Psoas muscle (tissue), 7 donors: ENCODE measurements at regions not wholly inside any gene's neighbourhood (a gene's known extent, or its start where the extent isn't known, plus 50 kb on each side); places are given as distances from the start of the nearest gene placed in this dataset.

Experiments used
- ATAC-seq, 4 donors: fragments of 200-7000 bp; cut with Tn5 transposase; one replicate each; pipeline ENCODE4 v1.9.1; 2020; ENCODE audit warnings: moderate library complexity in 3 of 4, mild to moderate bottlenecking in 2 of 4
- DNase-seq, 2 donors: peaks; one replicate each; pipeline ENCODE4 v3.0.0-alpha.2; 2020
- H3K27ac ChIP-seq: fragments of 200-600 bp; one replicate; pipeline ENCODE4 v1.8.0; 2022
- H3K27me3 ChIP-seq, 3 donors: fragments of 200-600 bp in 1 of 3; one replicate each; pipeline versions ENCODE4 v1.6.1 to v1.8.0; 2013 to 2022; ENCODE audit warnings: low read length in 2 of 3, mild to moderate bottlenecking in 2 of 3, moderate library complexity in 1 of 3; ENCODE audit not compliant: insufficient read depth in 3 of 3
- H3K36me3 ChIP-seq, 2 donors: fragments of 200-600 bp in 1 of 2; one replicate each; pipeline versions ENCODE4 v1.6.1 to v1.8.0; 2013 to 2022; ENCODE audit warnings: low read depth in 1 of 2, mild to moderate bottlenecking in 1 of 2, moderate library complexity in 1 of 2; ENCODE audit not compliant: insufficient read depth in 1 of 2
- H3K4me1 ChIP-seq: fragments of 200-600 bp; one replicate; pipeline ENCODE4 v1.8.0; 2022
- H3K4me3 ChIP-seq: fragments of 200-600 bp; one replicate; pipeline ENCODE4 v1.8.0; 2022; ENCODE audit warnings: mild to moderate bottlenecking
- H3K9me3 ChIP-seq: fragments of 200-600 bp; one replicate; pipeline ENCODE4 v1.8.0; 2022
- CTCF ChIP-seq: fragments of 200-600 bp; IDR thresholded peaks from one replicate; pipeline ENCODE4 v1.8.0; 2022; ENCODE audit warnings: antibody characterized with exemption
- WGBS, 3 donors: extraction: QIAGEN DNeasy Blood & Tissue Kit; methylation state at CpG; one replicate each; pipeline versions ENCODE4 v1.1.6 to v1.1.7; 2013; 5-methylcytosine and 5-hydroxymethylcytosine counted together
- intact Hi-C, 2 donors: fragments of 100-400 bp; cut with DNase I; formaldehyde crosslinking; loops; one replicate each; pipeline versions ENCODE4 v1.11.0 to v1.14.2; 2022
- donor health status: healthy with polysubstance abuse.
- donor health status: DM: no; HTN: no; CAD: no; lungs with moderate emphysema.
- donor health status: Bipolar disorder and iron deficiency.
- donor health status: healthy.
- donor health status: DM: yes; HTN: yes; CAD: no.
- donor health status: DM: no; HTN: no; CAD: no.
- donor health status: DM: yes; HTN: yes; CAD: no.

- WGBS, 3 donors: 45 to 49% (median 46%) methylated on average over 7 of the region's 7 CpGs
- H3K36me3 ChIP-seq: no peaks in the 10 kb centered on the region
- no peaks in the 10 kb centered on the region for H3K27me3 ChIP-seq
- intact Hi-C loops: loop anchor here (5.0 to 10.0 kb wide), 2 partner anchors 297 to 590 kb away; no protein-coding TSS in a partner anchor
- no peak overlapping the region for H3K27ac ChIP-seq
- no peaks in the 10 kb centered on the region for H3K4me1 ChIP-seq
- DNase-seq (no peak), ATAC-seq (no peak)
- H3K4me3 ChIP-seq: no peak overlapping the region
- TF ChIP-seq CTCF: peak; percentile 19
- H3K9me3 ChIP-seq: no peaks in the 10 kb centered on the region
These were observed 102.6 kb downstream of the PERP start for GRCh38 chr6:138004430-138005287.

DNA sequence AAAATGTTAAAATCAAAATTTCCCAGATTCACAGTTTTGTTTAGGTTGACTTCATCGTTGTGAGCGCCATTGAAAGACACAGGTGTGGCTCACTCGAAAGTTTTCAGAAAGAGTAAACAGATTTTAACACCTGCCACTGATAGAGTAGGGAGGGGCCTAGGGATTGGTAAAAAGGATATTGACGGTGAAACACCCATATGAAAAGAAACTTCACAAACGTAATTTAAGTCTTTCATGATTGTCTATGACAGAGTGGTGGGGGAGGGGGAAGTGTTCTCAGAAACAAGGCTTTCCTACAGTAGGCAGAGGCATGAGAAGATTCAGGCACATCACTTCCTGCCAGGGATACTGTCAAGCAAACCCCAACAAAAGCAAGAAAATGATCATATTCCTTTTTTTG is 101.4 kb downstream of the PERP start:
- Histone ChIP-seq H3K4me1 (no peaks in the 10 kb centered on the region), H3K9me3 (no peaks in the 10 kb centered on the region), H3K27me3 (no peaks in the 10 kb centered on the region), H3K36me3 (no peaks in the 10 kb centered on the region), H3K4me3 (no peak overlapping the region), H3K27ac (no peak overlapping the region)
- TF ChIP-seq CTCF: no peak
- intact Hi-C loops: loop anchor here in 1 of 2 donors (5.0 to 10.0 kb wide), 2 partner anchors 299 to 589 kb away; no protein-coding TSS in a partner anchor
- DNase-seq (no peak), ATAC-seq (no peak)
- WGBS, 3 donors: 78 to 81% (median 80%) methylated on average over 5 of the region's 5 CpGs

DNA sequence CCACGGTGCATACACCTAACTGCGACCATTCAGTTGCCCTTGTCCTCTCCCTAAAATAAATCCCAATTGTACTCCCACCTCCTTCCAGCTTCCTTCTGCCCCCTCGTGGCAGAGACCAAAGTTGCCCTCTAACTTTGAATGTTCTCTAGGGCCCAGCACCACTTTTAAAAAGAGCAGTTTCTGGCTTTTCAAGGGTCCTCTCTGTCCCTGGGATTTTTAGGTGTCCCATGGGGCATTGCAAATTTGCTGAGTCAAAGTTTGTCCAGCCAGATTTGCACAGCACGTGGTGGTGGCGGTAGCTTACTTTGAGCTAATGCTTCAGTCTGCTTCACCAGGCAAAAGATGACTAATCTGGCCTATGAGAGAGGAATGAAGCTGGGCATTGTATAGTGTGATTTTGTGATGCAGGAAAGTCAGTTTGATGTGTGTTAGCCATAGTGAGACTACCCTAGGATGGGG is 100.2 kb downstream of the PERP start:
- TF ChIP-seq CTCF: peak; percentile 42
- intact Hi-C loops: loop anchor here in 1 of 2 donors (5.0 to 10.0 kb wide), 2 partner anchors 300 to 588 kb away; no protein-coding TSS in a partner anchor
- DNase-seq (no peak), ATAC-seq (no peak)
- H3K9me3 ChIP-seq: no peaks in the 10 kb centered on the region
- no peak overlapping the region for H3K4me3 ChIP-seq
- no peaks in the 10 kb centered on the region for H3K27me3 ChIP-seq
- no peaks in the 10 kb centered on the region for H3K36me3 ChIP-seq
- WGBS, 3 donors: 18 to 34% (median 20%) methylated on average over 5 of the region's 5 CpGs
- no peaks in the 10 kb centered on the region for H3K4me1 ChIP-seq
- no peak overlapping the region for H3K27ac ChIP-seq

DNA sequence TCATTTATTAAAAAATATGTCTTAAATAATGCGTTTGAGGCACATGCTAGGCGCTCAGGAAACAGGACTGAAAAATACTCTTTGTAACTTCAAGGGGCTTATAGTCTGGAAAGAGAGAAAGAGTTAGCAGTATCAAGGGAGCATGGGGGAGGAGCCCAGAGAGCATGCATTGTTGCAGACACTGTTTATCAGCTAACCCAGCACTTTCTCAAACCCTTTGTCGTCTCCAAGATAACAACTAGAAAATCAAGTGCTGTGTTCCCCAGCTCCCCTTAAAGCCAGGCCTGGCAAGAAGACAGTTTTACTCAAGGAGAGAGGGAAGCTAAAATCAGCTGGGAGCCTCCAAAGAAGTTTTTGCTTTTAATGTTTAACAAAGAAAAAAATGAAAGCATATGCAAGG is 98.4 kb downstream of the PERP start:
- 79 to 88% (median 83%) methylated on average over 3 of the region's 3 CpGs for WGBS, 3 donors
- TF ChIP-seq CTCF: no peak
- H3K4me3 ChIP-seq: no peak overlapping the region
- no peaks in the 10 kb centered on the region for H3K36me3 ChIP-seq
- no peak overlapping the region for H3K27ac ChIP-seq
- intact Hi-C loops: loop anchor here in 1 of 2 donors (5.0 to 10.0 kb wide), 2 partner anchors 301 to 586 kb away; no protein-coding TSS in a partner anchor
- no peak for DNase-seq
- H3K9me3 ChIP-seq: no peaks in the 10 kb centered on the region
- H3K4me1 ChIP-seq: no peaks in the 10 kb centered on the region
- no peak for ATAC-seq
- H3K27me3 ChIP-seq: no peaks in the 10 kb centered on the region
